Thyroid gland (tissue), 4 donors: ENCODE measurements at regions not wholly inside any gene's neighbourhood (a gene's known extent, or its start where the extent isn't known, plus 50 kb on each side); places are given as distances from the start of the nearest gene placed in this dataset.

Experiments used
- DNase-seq, 2 donors: peaks; one replicate each; pipeline ENCODE4 v3.0.0-alpha.2; 2019
- H3K27ac ChIP-seq, 3 donors: fragments of 200-600 bp; sonication (generic); 1 replicate in 2 of 3; 2 replicates in 1 of 3; pipeline ENCODE4 v1.5.1; 2016 to 2019; ENCODE audit warnings: mild to moderate bottlenecking in 1 of 3, moderate library complexity in 1 of 3
- H3K27me3 ChIP-seq: fragments of 200-600 bp; sonication (generic); one replicate; pipeline ENCODE4 v1.5.1; 2019
- H3K36me3 ChIP-seq, 2 donors: fragments of 200-600 bp; sonication (generic); one replicate each; pipeline ENCODE4 v1.5.1; 2016 to 2019
- H3K4me1 ChIP-seq, 2 donors: fragments of 200-600 bp; sonication (generic); one replicate each; pipeline ENCODE4 v1.5.1; 2017 to 2019
- H3K4me3 ChIP-seq, 3 donors: fragments of 200-600 bp; sonication (generic); replicated peaks in 1 of 3; 1 replicate in 2 of 3; 2 replicates in 1 of 3; pipeline ENCODE4 v1.5.1; 2016; ENCODE audit warnings: mild to moderate bottlenecking in 1 of 3
- H3K9me3 ChIP-seq: fragments of 200-600 bp; sonication (generic); one replicate; pipeline ENCODE4 v1.5.1; 2017
- CTCF ChIP-seq, 6 experiments: fragments of 200-600 bp in 3 of 6; fragments of 450-650 bp in 3 of 6; sonication (generic) in 3 of 6; IDR thresholded peaks; one replicate each; pipeline ENCODE4 v1.5.1; 2016 to 2019; ENCODE audit warnings: antibody characterized with exemption in 6 of 6, mild to moderate bottlenecking in 2 of 6, inconsistent platforms in 1 of 6, moderate library complexity in 1 of 6
- POLR2A ChIP-seq, 2 donors: fragments of 450-650 bp; IDR thresholded peaks; one replicate each; pipeline ENCODE4 v1.6.1; 2017; ENCODE audit warnings: antibody characterized with exemption in 2 of 2, mild to moderate bottlenecking in 2 of 2, moderate library complexity in 1 of 2
- WGBS, 2 donors: methylation state at CpG; one replicate each; pipeline ENCODE4 v1.1.5; 2017; 5-methylcytosine and 5-hydroxymethylcytosine counted together
- intact Hi-C: fragments of 100-400 bp; cut with DNase I; formaldehyde crosslinking; loops from one replicate; pipeline ENCODE4 v1.15.1; 2023

DNA sequence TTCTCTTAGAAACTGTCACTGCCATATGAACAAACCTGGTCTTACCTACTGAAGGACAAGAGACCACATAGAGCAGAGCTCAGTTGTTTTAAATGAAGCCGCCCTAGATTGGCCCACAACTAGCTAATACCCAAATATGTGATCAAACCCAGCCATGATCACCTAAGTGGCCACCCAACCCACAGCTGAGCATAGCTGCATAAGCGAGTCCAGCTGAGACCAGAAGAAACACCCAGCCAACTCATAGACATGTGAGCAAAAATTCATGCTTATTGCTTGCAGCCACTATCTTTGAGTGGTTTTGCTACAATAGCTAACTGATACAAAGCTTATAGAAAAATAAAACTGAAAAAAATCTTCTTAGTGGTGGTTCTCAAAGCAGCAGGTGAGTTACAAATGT is 124.3 kb upstream of the CPNE4 start:
- no peaks in the 10 kb centered on the region for H3K4me1 ChIP-seq
- no peak overlapping the region for H3K4me3 ChIP-seq
- H3K27me3 ChIP-seq: no peaks in the 10 kb centered on the region
- no peaks in the 10 kb centered on the region for H3K9me3 ChIP-seq
- no peaks in the 10 kb centered on the region for H3K36me3 ChIP-seq
- WGBS, 2 donors: 87 to 91% methylated on average over 2 of the region's 2 CpGs
- no peak for DNase-seq
- H3K27ac ChIP-seq: no peak overlapping the region
- TF ChIP-seq CTCF (IDR thresholded peaks at IDR 0.05) (no peak), POLR2A (IDR thresholded peaks at IDR 0.05) (no peak)
- intact Hi-C loops: no loop called here

DNA sequence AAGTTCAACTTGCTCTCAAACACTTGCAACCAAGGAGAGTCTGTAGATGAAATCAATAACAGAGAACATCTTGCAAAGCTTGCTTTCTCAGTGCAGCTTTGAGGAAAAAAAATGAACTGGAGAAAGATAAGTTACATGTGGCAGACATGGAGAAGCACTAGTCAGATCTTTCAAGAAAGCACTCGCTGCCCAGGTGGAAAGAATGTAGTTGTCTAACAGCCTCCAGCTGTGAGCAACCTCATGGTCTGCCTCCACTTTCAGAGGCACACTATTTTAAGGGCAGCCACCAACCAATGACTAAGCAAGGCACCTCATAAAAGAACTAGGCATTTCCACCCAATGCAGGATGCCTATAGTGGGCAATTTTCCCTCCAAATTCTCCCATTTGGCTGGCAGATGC is 125.4 kb upstream of the CPNE4 start:
- DNase-seq: no peak
- no peaks in the 10 kb centered on the region for H3K36me3 ChIP-seq
- no peaks in the 10 kb centered on the region for H3K27me3 ChIP-seq
- no peaks in the 10 kb centered on the region for H3K9me3 ChIP-seq
- TF ChIP-seq POLR2A (IDR thresholded peaks at IDR 0.05) (no peak), CTCF (IDR thresholded peaks at IDR 0.05) (no peak)
- intact Hi-C loops: no loop called here
- no peak overlapping the region for H3K4me3 ChIP-seq
- H3K27ac ChIP-seq: no peak overlapping the region
- whole genome bisulfite sequencing, 2 donors: 67 to 79% methylated on average over 1 of the region's 1 CpG
- H3K4me1 ChIP-seq: no peaks in the 10 kb centered on the region

DNA sequence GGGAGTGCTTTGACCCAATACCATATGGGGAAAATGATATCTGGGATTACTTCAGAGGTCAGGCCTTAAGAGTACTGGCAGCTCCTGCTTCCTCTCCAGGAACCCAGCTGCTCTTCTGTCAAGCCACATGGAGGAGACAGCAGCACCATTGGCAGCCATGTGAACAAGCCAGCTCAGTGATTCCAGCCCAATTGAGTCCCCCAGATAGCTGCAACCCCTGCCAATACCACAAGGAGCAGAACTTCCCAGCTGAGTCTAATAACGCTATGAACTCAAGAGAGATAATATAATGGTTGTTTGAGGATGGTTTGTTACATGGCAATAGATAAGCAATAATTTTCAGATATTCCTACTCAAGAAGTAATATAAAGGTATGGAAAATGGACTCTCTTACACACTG is 126.8 kb upstream of the CPNE4 start:
- H3K4me3 ChIP-seq: no peak overlapping the region
- H3K27ac ChIP-seq: no peak overlapping the region
- WGBS, 2 donors: 73 to 85% methylated on average over 1 of the region's 1 CpG
- no peaks in the 10 kb centered on the region for H3K4me1 ChIP-seq
- H3K9me3 ChIP-seq: no peaks in the 10 kb centered on the region
- intact Hi-C loops: no loop called here
- TF ChIP-seq POLR2A (IDR thresholded peaks at IDR 0.05): no peak
- no peak for TF ChIP-seq CTCF (IDR thresholded peaks at IDR 0.05)
- no peak for DNase-seq
- H3K27me3 ChIP-seq: no peaks in the 10 kb centered on the region
- no peaks in the 10 kb centered on the region for H3K36me3 ChIP-seq

- no peaks in the 10 kb centered on the region for H3K27me3 ChIP-seq
- H3K4me3 ChIP-seq: no peak overlapping the region
- no peak for DNase-seq
- WGBS, 2 donors: 40 to 43% methylated on average over 1 of the region's 1 CpG
- H3K4me1 ChIP-seq: no peaks in the 10 kb centered on the region
- H3K36me3 ChIP-seq: no peaks in the 10 kb centered on the region
- H3K27ac ChIP-seq: no peak overlapping the region
- no peaks in the 10 kb centered on the region for H3K9me3 ChIP-seq
- no peak for TF ChIP-seq CTCF (IDR thresholded peaks at IDR 0.05)
- TF ChIP-seq POLR2A (IDR thresholded peaks at IDR 0.05): no peak
- intact Hi-C loops: no loop called here
Measured at GRCh38 chr3:132164469-132165092, 129.8 kb upstream of the CPNE4 start.

DNA sequence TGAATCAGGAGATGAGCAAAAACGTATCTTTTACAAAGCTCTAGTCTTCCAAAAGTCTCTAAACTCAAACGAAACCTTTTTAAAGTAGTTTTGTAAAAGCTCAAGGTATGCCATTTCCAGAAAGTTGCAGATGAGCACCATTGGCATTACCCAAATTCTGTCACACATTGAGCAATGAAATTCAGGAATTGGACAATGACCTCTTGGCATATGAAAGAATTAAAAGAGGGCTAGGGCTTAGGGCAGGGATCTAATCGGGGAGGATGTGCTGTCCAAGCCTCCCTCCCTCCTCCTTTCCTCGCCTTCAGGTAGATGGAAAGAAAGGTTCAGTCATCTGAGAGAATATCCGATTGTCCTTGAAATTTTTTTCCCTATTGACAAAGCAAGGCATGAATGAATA is 133.1 kb upstream of the CPNE4 start:
- H3K36me3 ChIP-seq: no peaks in the 10 kb centered on the region
- no peak overlapping the region for H3K27ac ChIP-seq
- 82 to 84% methylated on average over 5 of the region's 5 CpGs for WGBS, 2 donors
- H3K9me3 ChIP-seq: no peaks in the 10 kb centered on the region
- no peaks in the 10 kb centered on the region for H3K27me3 ChIP-seq
- intact Hi-C loops: no loop called here
- no peak overlapping the region for H3K4me3 ChIP-seq
- DNase-seq: no peak
- H3K4me1 ChIP-seq: no peaks in the 10 kb centered on the region
- TF ChIP-seq CTCF (IDR thresholded peaks at IDR 0.05) (no peak), POLR2A (IDR thresholded peaks at IDR 0.05) (no peak)
